Keratinocyte (primary cell): ENCODE measurements at regions not wholly inside any gene's neighbourhood (a gene's known extent, or its start where the extent isn't known, plus 50 kb on each side); places are given as distances from the start of the nearest gene placed in this dataset.

Experiments used
- DNase-seq: peaks from one replicate; pipeline ENCODE4 v3.0.0-alpha.2; 2011; ENCODE audit warnings: low read depth, missing footprints, low spot score
- FAIRE-seq: peaks from 2 replicates; lab custom pipeline; 2011; peaks lifted over from hg19 to GRCh38; lab: Jason Lieb, UNC
- H2AFZ ChIP-seq: 2 replicates; pipeline ENCODE4 v1.6.0; 2012; ENCODE audit warnings: low read length, control low read depth, inconsistent platforms; ENCODE audit not compliant: control insufficient read depth
- H3K27ac ChIP-seq: 2 replicates; pipeline ENCODE4 v1.5.1; 2011; ENCODE audit warnings: low read length; ENCODE audit not compliant: control insufficient read depth, insufficient read depth
- H3K27me3 ChIP-seq: 3 replicates; pipeline ENCODE4 v1.6.0; 2011; ENCODE audit warnings: low read length; ENCODE audit not compliant: control insufficient read depth, insufficient read depth; ENCODE audit errors: extremely low read depth
- H3K36me3 ChIP-seq, 2 experiments: 2 replicates in 1 of 2; 3 replicates in 1 of 2; pipeline ENCODE4 v1.5.1; 2011; ENCODE audit warnings: low read length in 2 of 2, mild to moderate bottlenecking in 1 of 2; ENCODE audit not compliant: control insufficient read depth in 2 of 2, insufficient read depth in 2 of 2; ENCODE audit errors: extremely low read depth in 1 of 2
- H3K4me1 ChIP-seq: 3 replicates; pipeline ENCODE4 v1.5.1; 2011; ENCODE audit warnings: low read length; ENCODE audit not compliant: control insufficient read depth, insufficient read depth; ENCODE audit errors: extremely low read depth
- H3K4me2 ChIP-seq: 3 replicates; pipeline ENCODE4 v1.6.0; 2011; ENCODE audit warnings: low read depth, low read length; ENCODE audit not compliant: control insufficient read depth, insufficient read depth; ENCODE audit errors: extremely low read depth
- H3K4me3 ChIP-seq, 3 experiments: fragments of 200-600 bp in 1 of 3; sonication (generic) in 1 of 3; 2 replicates in 2 of 3; 3 replicates in 1 of 3; pipeline ENCODE4 v1.5.1; 2011 to 2016; ENCODE audit warnings: low read length in 3 of 3, mild to moderate bottlenecking in 3 of 3, control low read depth in 2 of 3, inconsistent platforms in 1 of 3, low read depth in 1 of 3, mixed read lengths in 1 of 3, mixed run types in 1 of 3, moderate library complexity in 1 of 3; ENCODE audit not compliant: control insufficient read depth in 2 of 3, insufficient read depth in 2 of 3; ENCODE audit errors: extremely low read depth in 1 of 3
- H3K79me2 ChIP-seq: 2 replicates; pipeline ENCODE4 v1.6.0; 2012; ENCODE audit warnings: low read length; ENCODE audit not compliant: control insufficient read depth, insufficient read depth
- H3K9ac ChIP-seq: 3 replicates; pipeline ENCODE4 v1.6.0; 2011; ENCODE audit warnings: low read length; ENCODE audit not compliant: control insufficient read depth, insufficient read depth; ENCODE audit errors: extremely low read depth
- H3K9me1 ChIP-seq: 3 replicates; pipeline ENCODE4 v1.6.0; 2011; ENCODE audit warnings: low read length; ENCODE audit not compliant: control insufficient read depth, insufficient read depth; ENCODE audit errors: extremely low read depth
- H3K9me3 ChIP-seq: 2 replicates; pipeline ENCODE4 v1.5.1; 2012; ENCODE audit warnings: low read depth, low read length; ENCODE audit not compliant: control insufficient read depth
- H4K20me1 ChIP-seq: 3 replicates; pipeline ENCODE4 v1.6.0; 2011; ENCODE audit warnings: low read length; ENCODE audit not compliant: control insufficient read depth, insufficient read depth; ENCODE audit errors: extremely low read depth
- CTCF ChIP-seq, 3 experiments: IDR thresholded peaks in 1 of 3; conservative IDR thresholded peaks in 1 of 3; optimal IDR thresholded peaks in 1 of 3; 2 replicates in 2 of 3; 3 replicates in 1 of 3; pipeline versions ENCODE3 to v1.5.1; 2011; ENCODE audit warnings: low read length in 3 of 3, mild to moderate bottlenecking in 3 of 3, moderate library complexity in 2 of 3, control low read depth in 1 of 3, inconsistent platforms in 1 of 3; ENCODE audit not compliant: insufficient read depth in 2 of 3; ENCODE audit errors: extremely low read depth in 1 of 3
- EZH2 ChIP-seq: IDR thresholded peaks from one replicate; pipeline ENCODE4 v1.6.1; 2012; ENCODE audit warnings: inconsistent platforms, mild to moderate bottlenecking, low read length, moderate library complexity
- dilution Hi-C: fragments of 300-500 bp; cut with MboI; formaldehyde crosslinking; loops from one replicate; pipeline ENCODE4 v1.7.0; 2020; ENCODE audit warnings: low sequenced_read_pairs; ENCODE audit not compliant: extremely low pct_ligation_motif_present

- FAIRE-seq (no peak), DNase-seq (no peak)
- H3K9me1 ChIP-seq: no peaks in the 10 kb centered on the region
- no peaks in the 10 kb centered on the region for H3K79me2 ChIP-seq
- H3K36me3 ChIP-seq: no peaks in the 10 kb centered on the region
- no peak overlapping the region for H3K9ac ChIP-seq
- no peak for TF ChIP-seq EZH2
- no peak for TF ChIP-seq CTCF (optimal IDR thresholded peaks at IDR 0.05 in 1 of 3, IDR thresholded peaks at IDR 0.05 in 1 of 3, conservative IDR thresholded peaks at IDR 0.05 in 1 of 3; ENCODE audit: extremely low read depth in 1 of 3, insufficient read depth in 2 of 3, low read length in 3 of 3)
- no peak overlapping the region for H3K4me3 ChIP-seq
- H2AFZ ChIP-seq: no peak overlapping the region
- no peaks in the 10 kb centered on the region for H3K27me3 ChIP-seq
- H3K27ac ChIP-seq: no peak overlapping the region
- H4K20me1 ChIP-seq: no peaks in the 10 kb centered on the region
- no peak overlapping the region for H3K4me2 ChIP-seq
- no peaks in the 10 kb centered on the region for H3K9me3 ChIP-seq
- no peaks in the 10 kb centered on the region for H3K4me1 ChIP-seq
- dilution Hi-C loops: no loop called here
Observed at GRCh38 chr3:16818945-16819344, 65.8 kb upstream of the PLCL2 start.

GRCh38 chr3:16820485-16820884 lies 64.3 kb upstream of the PLCL2 start:
- Histone ChIP-seq H3K27ac (no peak overlapping the region), H3K79me2 (no peaks in the 10 kb centered on the region), H3K4me1 (no peaks in the 10 kb centered on the region), H3K36me3 (no peaks in the 10 kb centered on the region), H3K4me2 (no peak overlapping the region), H3K9ac (no peak overlapping the region), H3K9me1 (no peaks in the 10 kb centered on the region), H3K27me3 (no peaks in the 10 kb centered on the region), H4K20me1 (no peaks in the 10 kb centered on the region), H2AFZ (no peak overlapping the region), H3K4me3 (no peak overlapping the region), H3K9me3 (no peaks in the 10 kb centered on the region)
- no peak for DNase-seq
- no peak for FAIRE-seq
- dilution Hi-C loops: no loop called here
- TF ChIP-seq CTCF (optimal IDR thresholded peaks at IDR 0.05 in 1 of 3, IDR thresholded peaks at IDR 0.05 in 1 of 3, conservative IDR thresholded peaks at IDR 0.05 in 1 of 3; ENCODE audit: extremely low read depth in 1 of 3, insufficient read depth in 2 of 3, low read length in 3 of 3): no peak
